ENCODE measurements at regions not wholly inside any gene's neighbourhood (a gene's known extent, or its start where the extent isn't known, plus 50 kb on each side); places are given as distances from the start of the nearest gene placed in this dataset.

GRCh38 chr1:38371505-38371844 is 324.9 kb upstream of the POU3F1 start:
- no peak for TF ChIP-seq ZNF274 (IDR thresholded peaks at IDR 0.05; ENCODE audit: low read depth, low read length)
- H3K4me3 ChIP-seq (ENCODE audit: low read length), result no peak overlapping the region

- no peak for TF ChIP-seq ZNF274 (IDR thresholded peaks at IDR 0.05; ENCODE audit: low read depth, low read length)
- no peak overlapping the region for H3K4me3 ChIP-seq (ENCODE audit: low read length)
These were observed 324.3 kb upstream of the POU3F1 start for GRCh38 chr1:38370716-38371504.

GRCh38 chr1:38365242-38365641 is 318.6 kb upstream of the POU3F1 start:
- no peak for TF ChIP-seq ZNF274 (IDR thresholded peaks at IDR 0.05; ENCODE audit: low read depth, low read length)
- no peak overlapping the region for H3K4me3 ChIP-seq (ENCODE audit: low read length)

GRCh38 chr1:38361566-38361965 is 315.0 kb upstream of the POU3F1 start:
- H3K4me3 ChIP-seq (ENCODE audit: low read length), result no peak overlapping the region
- TF ChIP-seq ZNF274 (IDR thresholded peaks at IDR 0.05; ENCODE audit: low read depth, low read length), result no peak

DNA sequence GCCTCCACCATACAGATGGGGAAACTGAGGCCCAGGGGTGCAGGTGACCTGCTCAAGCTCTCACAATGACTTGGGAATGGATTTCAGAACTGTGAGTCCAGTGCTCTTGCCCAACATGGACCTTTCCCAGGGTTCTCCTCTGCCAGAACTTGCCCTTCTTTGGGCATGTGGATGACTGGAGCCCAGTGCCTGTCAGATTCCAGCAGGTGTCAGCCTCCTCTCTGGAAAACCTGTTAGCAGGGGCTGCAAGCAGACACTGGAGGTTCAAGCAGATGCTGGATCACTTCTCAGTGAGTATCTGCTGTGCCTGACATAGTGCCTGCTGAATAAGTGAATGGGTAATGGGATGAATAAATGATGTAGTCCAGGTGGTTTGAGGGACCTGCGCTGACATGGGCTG is 314.2 kb upstream of the POU3F1 start:
- TF ChIP-seq ZNF274 (IDR thresholded peaks at IDR 0.05; ENCODE audit: low read depth, low read length), result no peak
- H3K4me3 ChIP-seq (ENCODE audit: low read length), result no peak overlapping the region

DNA sequence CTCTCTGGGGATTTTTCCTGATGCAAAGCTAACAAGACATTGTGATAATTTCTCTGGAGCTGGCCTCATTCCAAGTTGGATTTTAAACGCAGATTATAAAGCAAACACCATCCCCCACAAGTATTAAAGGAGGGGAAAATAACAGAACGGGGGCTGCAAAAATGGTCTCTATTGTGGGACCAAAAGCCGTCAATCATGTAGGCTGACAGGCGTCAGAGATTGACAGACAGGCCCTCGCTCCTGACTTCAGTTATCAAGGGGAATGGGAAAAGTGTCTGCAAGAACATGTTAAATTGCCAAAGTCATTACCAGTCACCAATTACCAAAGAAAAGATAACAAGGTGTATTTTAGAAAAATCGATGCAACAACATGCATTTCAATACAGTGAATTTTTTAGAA is 307.4 kb upstream of the POU3F1 start:
- no peak for TF ChIP-seq ZNF274 (IDR thresholded peaks at IDR 0.05; ENCODE audit: low read depth, low read length)
- no peak overlapping the region for H3K4me3 ChIP-seq (ENCODE audit: low read length)

- no peak overlapping the region for H3K4me3 ChIP-seq (ENCODE audit: low read length)
- no peak for TF ChIP-seq ZNF274 (IDR thresholded peaks at IDR 0.05; ENCODE audit: low read depth, low read length)
These were observed 306.3 kb upstream of the POU3F1 start for GRCh38 chr1:38352869-38353268.

- TF ChIP-seq ZNF274 (IDR thresholded peaks at IDR 0.05; ENCODE audit: low read depth, low read length), result no peak
- H3K4me3 ChIP-seq (ENCODE audit: low read length), result no peak overlapping the region
These were observed 301.0 kb upstream of the POU3F1 start for GRCh38 chr1:38347446-38348175.

DNA sequence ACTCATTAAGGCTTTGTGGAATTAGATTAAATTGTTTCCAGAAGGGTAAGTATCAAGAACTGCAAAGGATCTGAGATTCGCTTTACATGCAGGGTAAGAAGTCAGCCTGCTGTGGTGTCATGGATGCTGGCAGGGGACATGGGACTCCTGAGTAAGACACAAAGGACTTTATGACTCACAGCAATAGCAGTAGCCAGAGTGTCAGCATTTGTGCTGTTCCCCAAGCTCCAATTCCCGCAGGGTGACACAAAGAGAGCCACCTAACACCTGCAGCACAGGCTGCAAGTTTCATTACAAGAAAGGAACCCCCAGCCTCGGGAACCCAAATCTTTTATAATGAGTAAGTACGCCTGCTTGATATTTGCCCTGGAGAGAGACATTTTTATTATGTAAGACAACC is 298.1 kb upstream of the POU3F1 start:
- no peak overlapping the region for H3K4me3 ChIP-seq (ENCODE audit: low read length)
- no peak for TF ChIP-seq ZNF274 (IDR thresholded peaks at IDR 0.05; ENCODE audit: low read depth, low read length)

DNA sequence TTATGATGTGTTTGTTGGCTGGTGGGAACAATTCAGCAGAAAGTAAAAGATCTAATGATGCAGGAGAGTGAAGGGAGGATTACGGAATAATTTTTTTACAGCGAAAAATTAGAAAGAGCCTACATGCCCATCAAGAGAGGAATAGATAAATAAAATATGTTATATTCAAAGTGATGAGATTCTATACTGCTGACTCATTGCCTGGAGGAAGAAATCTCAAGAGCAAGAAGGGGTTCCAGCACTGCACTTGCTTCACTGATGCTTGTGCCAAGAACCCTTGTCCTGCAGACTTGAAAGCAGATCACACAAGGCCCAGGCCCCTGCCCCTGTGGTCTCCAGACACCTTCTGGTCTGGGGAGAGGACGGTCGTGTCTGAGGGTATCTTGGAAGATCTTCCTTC is 295.1 kb upstream of the POU3F1 start:
- no peak for TF ChIP-seq ZNF274 (IDR thresholded peaks at IDR 0.05; ENCODE audit: low read depth, low read length)

GRCh38 chr1:38340409-38340808 is 293.8 kb upstream of the POU3F1 start:
- TF ChIP-seq ZNF274 (IDR thresholded peaks at IDR 0.05; ENCODE audit: low read depth, low read length), result no peak
- H3K4me3 ChIP-seq (ENCODE audit: low read length), result no peak overlapping the region

More for the DNA sequence above, 295.1 kb upstream of the POU3F1 start:
- H3K4me3 ChIP-seq (ENCODE audit: low read length), result no peak overlapping the region

GRCh38 chr1:38337711-38338110 is 291.1 kb upstream of the POU3F1 start:
- no peak overlapping the region for H3K4me3 ChIP-seq (ENCODE audit: low read length)
- TF ChIP-seq ZNF274 (IDR thresholded peaks at IDR 0.05; ENCODE audit: low read depth, low read length), result no peak

DNA sequence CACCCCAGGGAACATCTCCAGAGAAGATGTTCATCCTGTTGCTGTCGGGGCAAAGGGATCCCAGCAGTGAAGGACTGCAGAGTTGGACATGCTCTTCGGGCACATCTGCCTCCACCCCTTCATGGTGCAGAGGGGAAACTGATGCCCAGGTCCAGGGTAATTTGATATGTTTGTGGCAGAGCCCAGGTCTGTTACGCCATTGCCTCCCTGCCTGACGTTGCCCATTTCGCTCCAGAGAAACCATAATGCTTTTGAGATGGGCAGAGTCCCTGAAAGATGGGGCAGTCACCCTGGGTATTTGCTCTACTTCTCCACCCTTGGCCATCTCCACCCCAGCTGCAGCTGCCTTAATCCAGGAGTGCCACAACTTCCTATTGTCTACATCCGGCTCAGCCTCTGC is 290.4 kb upstream of the POU3F1 start:
- H3K4me3 ChIP-seq (ENCODE audit: low read length), result no peak overlapping the region
- no peak for TF ChIP-seq ZNF274 (IDR thresholded peaks at IDR 0.05; ENCODE audit: low read depth, low read length)

GRCh38 chr1:38336301-38336923 is 289.8 kb upstream of the POU3F1 start:
- TF ChIP-seq ZNF274 (IDR thresholded peaks at IDR 0.05; ENCODE audit: low read depth, low read length), result no peak
- no peak overlapping the region for H3K4me3 ChIP-seq (ENCODE audit: low read length)

Data from GM08714 (cell line).